ENCODE measurements at regions not wholly inside any gene's neighbourhood (a gene's known extent, or its start where the extent isn't known, plus 50 kb on each side); places are given as distances from the start of the nearest gene placed in this dataset.

GRCh38 chr7:32140210-32140939, 70.2 kb upstream of the PDE1C start:
- TF ChIP-seq CTCF (IDR thresholded peaks at IDR 0.05) = no peak
- no peak for DNase-seq (ENCODE audit: extremely low spot score, unreplicated experiment)
- Mint-ChIP-seq H3K9me3 (ENCODE audit: unreplicated experiment) (no peaks in the 10 kb centered on the region), H3K36me3 (ENCODE audit: unreplicated experiment) (no peaks in the 10 kb centered on the region), H3K27ac (ENCODE audit: unreplicated experiment) (no peak overlapping the region), H3K4me3 (ENCODE audit: unreplicated experiment) (no peak overlapping the region), H3K4me1 (ENCODE audit: unreplicated experiment) (peaks cover 29% of the 10 kb centered on the region), H3K27me3 (ENCODE audit: unreplicated experiment) (no peaks in the 10 kb centered on the region)

- no peak overlapping the region for H3K27ac Mint-ChIP-seq (ENCODE audit: unreplicated experiment)
Measured at GRCh38 chr7:32137059-32137458, 66.9 kb upstream of the PDE1C start.

GRCh38 chr7:32131091-32131490, 60.9 kb upstream of the PDE1C start:
- Mint-ChIP-seq H3K4me1 (ENCODE audit: unreplicated experiment) (no peaks in the 10 kb centered on the region), H3K36me3 (ENCODE audit: unreplicated experiment) (peaks cover 10% of the 10 kb centered on the region), H3K9me3 (ENCODE audit: unreplicated experiment) (peaks cover 31% of the 10 kb centered on the region), H3K27ac (ENCODE audit: unreplicated experiment) (no peak overlapping the region), H3K27me3 (ENCODE audit: unreplicated experiment) (no peaks in the 10 kb centered on the region), H3K4me3 (ENCODE audit: unreplicated experiment) (no peak overlapping the region)
- DNase-seq (ENCODE audit: extremely low spot score, unreplicated experiment) = no peak
- no peak for TF ChIP-seq CTCF (IDR thresholded peaks at IDR 0.05)

More at GRCh38 chr7:32137059-32137458, 66.9 kb upstream of the PDE1C start:
- H3K27me3 Mint-ChIP-seq (ENCODE audit: unreplicated experiment) = no peaks in the 10 kb centered on the region
- no peak for TF ChIP-seq CTCF (IDR thresholded peaks at IDR 0.05)
- peaks cover 21% of the 10 kb centered on the region for H3K9me3 Mint-ChIP-seq (ENCODE audit: unreplicated experiment)
- H3K4me1 Mint-ChIP-seq (ENCODE audit: unreplicated experiment) = peaks cover 8% of the 10 kb centered on the region
- H3K4me3 Mint-ChIP-seq (ENCODE audit: unreplicated experiment) = no peak overlapping the region
- peaks cover 7% of the 10 kb centered on the region for H3K36me3 Mint-ChIP-seq (ENCODE audit: unreplicated experiment)
- no peak for DNase-seq (ENCODE audit: extremely low spot score, unreplicated experiment)

GRCh38 chr7:32126843-32127242, 56.6 kb upstream of the PDE1C start:
- Mint-ChIP-seq H3K9me3 (ENCODE audit: unreplicated experiment) (peaks cover 27% of the 10 kb centered on the region), H3K27ac (ENCODE audit: unreplicated experiment) (no peak overlapping the region), H3K4me3 (ENCODE audit: unreplicated experiment) (no peak overlapping the region), H3K4me1 (ENCODE audit: unreplicated experiment) (no peaks in the 10 kb centered on the region), H3K36me3 (ENCODE audit: unreplicated experiment) (peaks cover 9% of the 10 kb centered on the region), H3K27me3 (ENCODE audit: unreplicated experiment) (no peaks in the 10 kb centered on the region)
- no peak for TF ChIP-seq CTCF (IDR thresholded peaks at IDR 0.05)
- no peak for DNase-seq (ENCODE audit: extremely low spot score, unreplicated experiment)

Data from osteocyte (in vitro differentiated cells).